Activated CD4-positive, alpha-beta T cell treated with anti-CD3 and anti-CD28 coated beads, Interleukin-2, amount 50 U/mL, for 48 hours (primary cell): ENCODE measurements at regions not wholly inside any gene's neighbourhood (a gene's known extent, or its start where the extent isn't known, plus 50 kb on each side); places are given as distances from the start of the nearest gene placed in this dataset.
A peak's percentile ranks its signal among the peaks of the same experiment; 100 is the strongest.
"Not testable (repeated sequence)": the region's sequence is repeated elsewhere in the genome, so short reads cannot be mapped to it uniquely, and the experiment has no call there.

Experiments used
- DNase-seq, 2 experiments: peaks; one replicate each; pipeline ENCODE4 v3.0.0-alpha.2; 2020

GRCh38 chr16:16956376-16956775 lies 514.4 kb downstream of the XYLT1 start:
- no peak for DNase-seq

- no peak for DNase-seq
Measured at GRCh38 chr16:16960785-16961184, 510.0 kb downstream of the XYLT1 start.

GRCh38 chr16:16966439-16966838 lies 504.3 kb downstream of the XYLT1 start:
- DNase-seq, result no peak

GRCh38 chr16:16971042-16971441 lies 499.7 kb downstream of the XYLT1 start:
- no peak for DNase-seq

- DNase-seq, result no peak
Measured at GRCh38 chr16:16972831-16973230, 497.9 kb downstream of the XYLT1 start.

GRCh38 chr16:16973707-16974591 lies 496.8 kb downstream of the XYLT1 start:
- no peak for DNase-seq

- no peak for DNase-seq
Measured at GRCh38 chr16:16982614-16983013, 488.1 kb downstream of the XYLT1 start.

GRCh38 chr16:16983582-16983981 lies 487.2 kb downstream of the XYLT1 start:
- no peak for DNase-seq

- not testable (repeated sequence) for DNase-seq
Measured at GRCh38 chr16:16984091-16984490, 486.7 kb downstream of the XYLT1 start.

- no peak for DNase-seq
Measured at GRCh38 chr16:16985707-16986106, 485.1 kb downstream of the XYLT1 start.

- DNase-seq, result no peak
Measured at GRCh38 chr16:16988963-16989362, 481.8 kb downstream of the XYLT1 start.

GRCh38 chr16:16989368-16989767 lies 481.4 kb downstream of the XYLT1 start:
- DNase-seq, result no peak

GRCh38 chr16:16991711-16992110 lies 479.0 kb downstream of the XYLT1 start:
- no peak for DNase-seq

- peak in 1 of 2 experiments; percentile 6 for DNase-seq
Measured at GRCh38 chr16:16992975-16993765, 477.6 kb downstream of the XYLT1 start.

GRCh38 chr16:16994831-16995230 lies 475.9 kb downstream of the XYLT1 start:
- no peak for DNase-seq

GRCh38 chr16:16996827-16997226 lies 473.9 kb downstream of the XYLT1 start:
- DNase-seq, result no peak

GRCh38 chr16:16997349-16997748 lies 473.4 kb downstream of the XYLT1 start:
- DNase-seq, result no peak

GRCh38 chr16:17001471-17001870 lies 469.3 kb downstream of the XYLT1 start:
- no peak for DNase-seq

- no peak for DNase-seq
Measured at GRCh38 chr16:17002565-17002964, 468.2 kb downstream of the XYLT1 start.

- DNase-seq, result not testable (repeated sequence)
Measured at GRCh38 chr16:17005963-17006362, 464.8 kb downstream of the XYLT1 start.

- no peak for DNase-seq
Measured at GRCh38 chr16:17011712-17012111, 459.0 kb downstream of the XYLT1 start.

GRCh38 chr16:17013038-17013437 lies 457.7 kb downstream of the XYLT1 start:
- DNase-seq, result no peak

GRCh38 chr16:17014484-17015121 lies 456.2 kb downstream of the XYLT1 start:
- DNase-seq, result no peak
